AG09309 (cell line): ENCODE measurements at regions not wholly inside any gene's neighbourhood (a gene's known extent, or its start where the extent isn't known, plus 50 kb on each side); places are given as distances from the start of the nearest gene placed in this dataset.

Experiments
- DNase-seq: peaks from one replicate; pipeline ENCODE4 v3.0.0-alpha.2; 2010; ENCODE audit warnings: low read depth
- H3K4me3 ChIP-seq: 2 replicates; pipeline ENCODE4 v1.5.1; 2011; ENCODE audit warnings: mild to moderate bottlenecking, low read depth, low read length, moderate library complexity; ENCODE audit not compliant: control insufficient read depth
- CTCF ChIP-seq: IDR thresholded peaks from 2 replicates; pipeline ENCODE4 v1.5.1; 2011; ENCODE audit warnings: mild to moderate bottlenecking, low read depth, low read length, inconsistent platforms; ENCODE audit not compliant: insufficient read depth, control insufficient read depth; ENCODE audit errors: missing control alignments

DNA sequence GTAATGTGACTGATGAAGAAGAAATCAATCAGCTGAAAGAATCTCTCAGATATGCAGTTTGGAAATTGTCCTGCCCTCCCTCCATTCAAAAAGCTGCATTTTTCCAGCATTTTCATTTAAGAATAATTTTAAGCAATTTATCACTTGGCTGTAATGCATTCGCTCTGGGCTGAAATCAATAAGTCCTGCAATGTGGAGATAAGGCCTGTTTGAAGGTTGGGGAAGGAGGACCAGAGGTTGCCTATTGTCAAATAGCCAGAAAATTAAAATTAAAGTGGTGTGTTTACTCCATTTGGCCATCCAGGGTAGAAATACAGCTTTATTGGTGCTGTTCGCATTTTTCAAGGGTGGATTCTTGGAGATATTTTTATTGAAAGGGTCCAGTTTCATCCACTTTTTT lies 187.6 kb upstream of the NFIA start:
- no peak for TF ChIP-seq CTCF
- H3K4me3 ChIP-seq = no peak overlapping the region
- DNase-seq = no peak

DNA sequence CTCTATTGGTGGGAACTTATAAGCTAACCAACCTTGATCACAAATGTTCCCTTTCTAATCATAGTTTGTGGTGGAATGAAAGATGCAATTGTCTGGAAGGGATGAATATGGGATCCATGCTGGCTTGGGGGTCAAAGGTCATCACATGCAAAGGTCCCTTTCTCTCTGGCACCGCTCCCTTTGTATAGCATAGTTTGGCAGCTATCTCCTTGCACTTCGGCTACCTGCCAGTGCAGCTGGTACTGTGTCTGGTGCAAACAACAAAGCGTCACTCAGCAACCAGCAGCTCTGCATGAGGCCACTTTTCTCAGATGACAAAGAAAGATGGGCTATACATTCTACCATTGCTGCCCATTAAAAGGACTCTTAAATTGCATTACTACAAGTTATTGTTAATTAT lies 188.2 kb upstream of the NFIA start:
- DNase-seq = no peak
- TF ChIP-seq CTCF = no peak
- no peak overlapping the region for H3K4me3 ChIP-seq

DNA sequence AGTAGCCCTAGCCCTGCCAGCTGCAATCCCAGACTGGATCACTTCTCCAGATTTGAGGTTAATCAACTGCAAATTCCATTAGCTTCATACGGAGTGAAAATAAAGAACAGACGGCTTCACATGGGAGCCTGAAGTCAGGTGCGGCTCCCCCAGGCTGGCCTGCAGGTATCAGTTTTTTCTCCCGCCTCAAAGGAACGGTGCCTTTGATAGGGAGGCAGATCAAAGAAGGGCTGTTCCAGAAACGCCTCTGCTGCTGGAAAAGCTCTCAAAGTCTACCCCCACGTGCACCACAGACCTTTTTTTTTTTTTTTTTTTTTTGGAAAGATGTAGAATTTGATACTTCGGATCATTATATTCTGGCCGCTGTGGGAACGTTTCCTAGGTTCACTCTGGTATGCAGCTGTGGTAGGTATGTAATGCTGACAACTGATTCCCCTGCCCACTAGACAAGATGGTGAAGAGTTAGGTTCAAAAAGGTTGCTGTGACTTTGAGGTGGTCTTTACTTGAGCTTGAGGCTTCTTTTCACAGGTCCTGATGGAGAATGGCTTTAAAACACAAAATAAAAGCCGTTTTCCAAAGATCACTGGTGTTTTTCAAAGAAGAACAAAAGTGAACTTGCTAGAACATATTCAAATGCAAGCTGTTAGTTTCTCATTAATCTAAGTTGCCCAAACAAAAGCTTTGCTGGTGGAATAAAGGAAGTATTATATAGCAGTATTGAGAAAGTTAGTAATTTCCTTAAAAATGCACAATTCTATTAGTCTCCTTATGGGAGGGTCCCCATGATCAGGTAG lies 189.0 kb upstream of the NFIA start:
- TF ChIP-seq CTCF = no peak
- DNase-seq = no peak
- H3K4me3 ChIP-seq = no peak overlapping the region

DNA sequence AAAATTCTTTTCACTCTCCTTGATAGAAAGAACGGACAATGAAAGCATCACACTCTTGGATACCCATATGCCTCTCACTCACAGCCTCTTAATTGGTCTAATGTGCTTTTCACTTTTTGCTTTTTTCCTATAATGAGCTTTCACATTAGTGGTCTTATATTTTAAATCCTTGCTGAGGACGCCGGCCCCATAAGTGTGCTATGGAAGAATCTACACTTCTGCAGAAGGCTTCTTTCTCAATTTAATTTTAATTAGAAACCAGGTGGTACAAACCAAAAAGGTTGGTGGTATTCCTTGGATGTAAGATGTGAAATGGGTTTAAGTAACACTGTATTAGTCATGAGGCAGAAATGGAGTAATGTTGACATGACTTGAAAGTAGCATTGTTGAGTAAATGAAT lies 190.6 kb upstream of the NFIA start:
- H3K4me3 ChIP-seq = no peak overlapping the region
- DNase-seq = no peak
- TF ChIP-seq CTCF = no peak

DNA sequence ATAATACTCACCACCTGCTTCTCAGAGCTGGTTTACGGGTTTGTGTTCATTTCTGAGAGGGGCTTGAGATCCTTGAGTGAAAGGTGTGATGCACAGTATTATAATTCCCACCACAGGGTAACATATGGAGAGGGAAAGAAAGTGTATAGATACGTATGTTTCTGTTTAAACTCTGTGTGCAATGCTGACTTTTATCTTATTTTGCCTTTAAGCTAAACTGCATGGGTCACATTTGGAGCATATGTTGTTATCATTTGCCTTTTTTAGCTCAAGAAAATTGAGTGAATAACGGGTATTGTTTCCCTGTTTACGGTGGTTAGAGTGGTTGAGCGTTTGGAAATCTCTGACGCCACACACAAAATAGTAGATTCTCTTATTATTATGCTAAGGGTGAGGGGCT lies 191.1 kb upstream of the NFIA start:
- H3K4me3 ChIP-seq = no peak overlapping the region
- TF ChIP-seq CTCF = no peak
- DNase-seq = no peak

- DNase-seq = no peak
- H3K4me3 ChIP-seq = no peak overlapping the region
- TF ChIP-seq CTCF = no peak
These were observed 191.7 kb upstream of the NFIA start for GRCh38 chr1:60890664-60891063.

- no peak overlapping the region for H3K4me3 ChIP-seq
- DNase-seq = no peak
- TF ChIP-seq CTCF = no peak
These were observed 192.7 kb upstream of the NFIA start for GRCh38 chr1:60889709-60890108.
